ENCODE measurements at regions not wholly inside any gene's neighbourhood (a gene's known extent, or its start where the extent isn't known, plus 50 kb on each side); places are given as distances from the start of the nearest gene placed in this dataset.

- no peaks in the 10 kb centered on the region for H3K27me3 ChIP-seq (ENCODE audit: insufficient read depth)
- no peaks in the 10 kb centered on the region for H3K79me2 ChIP-seq (replicated peaks; ENCODE audit: insufficient read depth)
- H3F3A ChIP-seq (replicated peaks; ENCODE audit: low read depth): no peaks in the 10 kb centered on the region
- no peaks in the 10 kb centered on the region for H3K36me3 ChIP-seq (ENCODE audit: insufficient read depth)
- H3K27ac ChIP-seq (ENCODE audit: low read depth): no peak overlapping the region
- no peaks in the 10 kb centered on the region for H3K27me3 Mint-ChIP-seq (ENCODE audit: insufficient read depth, low read depth, poor library complexity)
- no peak overlapping the region for H3K27ac Mint-ChIP-seq
- no peak for DNase-seq (ENCODE audit: low spot score)
- H2AFZ ChIP-seq: no peak overlapping the region
- no peaks in the 10 kb centered on the region for H3K36me3 Mint-ChIP-seq (ENCODE audit: low read depth)
- ATAC-seq: no peak; the same call in 2 of the 3 replicates
- no peak overlapping the region for H3K4me3 ChIP-seq
- H3K4me1 ChIP-seq (ENCODE audit: insufficient read depth): peaks cover 45% of the 10 kb centered on the region
- 0 out of 2 replicates have a peak overlapping the region, but pooled peaks have one; percentile 27 for H3K4me2 ChIP-seq
- H3K9me3 Mint-ChIP-seq: no peaks in the 10 kb centered on the region
- H3K4me1 Mint-ChIP-seq: peaks cover 3% of the 10 kb centered on the region; the same call in 2 of the 3 replicates
- no peak overlapping the region for H3K4me3 Mint-ChIP-seq
- no peaks in the 10 kb centered on the region for H4K20me1 ChIP-seq (replicated peaks; ENCODE audit: insufficient read depth)
- no peaks in the 10 kb centered on the region for H3K9me2 ChIP-seq (ENCODE audit: insufficient read depth)
- TF ChIP-seq CTCF (conservative IDR thresholded peaks at IDR 0.05; ENCODE audit: low read depth in 2 of 2) (no peak), NANOG (IDR thresholded peaks at IDR 0.05; ENCODE audit: borderline replicate concordance) (no peak), EZH2phosphoT487 (IDR thresholded peaks at IDR 0.05; ENCODE audit: unreplicated experiment) (no peak), ETS1 (IDR thresholded peaks at IDR 0.05) (no peak), EZH2 (IDR thresholded peaks at IDR 0.05; ENCODE audit: low read depth, unreplicated experiment) (no peak)
Measured at GRCh38 chr9:13586587-13587374, 307.3 kb upstream of the MPDZ start.

- no peaks in the 10 kb centered on the region for H4K20me1 ChIP-seq (replicated peaks; ENCODE audit: insufficient read depth)
- Mint-ChIP-seq H3K9me3 (no peaks in the 10 kb centered on the region), H3K27me3 (ENCODE audit: insufficient read depth, low read depth, poor library complexity) (peaks cover 2% of the 10 kb centered on the region), H3K27ac (no peak overlapping the region), H3K4me1 (peaks cover 21% of the 10 kb centered on the region), H3K4me3 (no peak overlapping the region), H3K36me3 (ENCODE audit: low read depth) (no peaks in the 10 kb centered on the region)
- DNase-seq (ENCODE audit: low spot score) (no peak), ATAC-seq (peak; percentile 65)
- no peaks in the 10 kb centered on the region for H3F3A ChIP-seq (replicated peaks; ENCODE audit: low read depth)
- no peaks in the 10 kb centered on the region for H3K9me2 ChIP-seq (ENCODE audit: insufficient read depth)
- TF ChIP-seq CTCF (conservative IDR thresholded peaks at IDR 0.05; ENCODE audit: low read depth in 2 of 2) (peak in 1 of 2 experiments; percentile 53; a peak in 2 of 4 replicates), ETS1 (IDR thresholded peaks at IDR 0.05) (no peak)
- no peaks in the 10 kb centered on the region for H3K79me2 ChIP-seq (replicated peaks; ENCODE audit: insufficient read depth)
- no peak overlapping the region for H3K4me2 ChIP-seq
- no peaks in the 10 kb centered on the region for H3K27me3 ChIP-seq (ENCODE audit: insufficient read depth)
- H3K36me3 ChIP-seq (ENCODE audit: insufficient read depth): no peaks in the 10 kb centered on the region
- H3K27ac ChIP-seq (ENCODE audit: low read depth): no peak overlapping the region
- H3K4me3 ChIP-seq: no peak overlapping the region
- H3K4me1 ChIP-seq (ENCODE audit: insufficient read depth): peaks cover 16% of the 10 kb centered on the region
- H2AFZ ChIP-seq: no peak overlapping the region
Measured at GRCh38 chr9:13580760-13581159, 301.3 kb upstream of the MPDZ start.

Measured in GM23338 (cell line).